Right ventricle myocardium superior (tissue), 1 donor: ENCODE measurements at regions not wholly inside any gene's neighbourhood (a gene's known extent, or its start where the extent isn't known, plus 50 kb on each side); places are given as distances from the start of the nearest gene placed in this dataset.
"Not testable (repeated sequence)": the region's sequence is repeated elsewhere in the genome, so short reads cannot be mapped to it uniquely, and the experiment has no call there.

Experiments
- ATAC-seq: fragments of 200-7000 bp; cut with Tn5 transposase; one replicate; pipeline ENCODE4 v1.9.1; 2020; ENCODE audit warnings: mild to moderate bottlenecking; ENCODE audit not compliant: poor library complexity
- DNase-seq: peaks from one replicate; pipeline ENCODE4 v3.0.0-alpha.2; 2020
- intact Hi-C: fragments of 100-400 bp; cut with DNase I; formaldehyde crosslinking; loops from one replicate; pipeline ENCODE4 v1.11.2; 2022
- donor health status: DM: no; HTN: yes; CAD: no; lungs with severe emphysema.

DNA sequence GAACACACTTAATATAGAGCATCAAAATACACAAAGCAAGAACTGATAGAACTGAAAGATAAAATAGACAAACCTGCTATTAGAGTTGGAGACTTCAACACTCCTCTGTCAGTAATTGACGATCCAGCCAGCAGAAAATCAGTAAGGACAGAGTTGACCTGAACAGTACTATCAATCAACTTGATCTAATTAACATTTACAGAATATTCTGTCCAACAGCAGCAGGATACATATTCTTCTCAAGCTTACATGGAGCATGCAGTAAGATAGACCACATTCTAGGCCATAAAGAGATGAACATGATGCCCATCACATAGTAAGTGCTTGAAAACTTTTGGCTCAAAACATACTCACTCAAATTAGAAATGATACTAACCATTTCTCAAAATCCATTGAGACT lies 196.7 kb upstream of the KLF3 start:
- DNase-seq (no peak), ATAC-seq (no peak)
- intact Hi-C loops, result no loop called here

DNA sequence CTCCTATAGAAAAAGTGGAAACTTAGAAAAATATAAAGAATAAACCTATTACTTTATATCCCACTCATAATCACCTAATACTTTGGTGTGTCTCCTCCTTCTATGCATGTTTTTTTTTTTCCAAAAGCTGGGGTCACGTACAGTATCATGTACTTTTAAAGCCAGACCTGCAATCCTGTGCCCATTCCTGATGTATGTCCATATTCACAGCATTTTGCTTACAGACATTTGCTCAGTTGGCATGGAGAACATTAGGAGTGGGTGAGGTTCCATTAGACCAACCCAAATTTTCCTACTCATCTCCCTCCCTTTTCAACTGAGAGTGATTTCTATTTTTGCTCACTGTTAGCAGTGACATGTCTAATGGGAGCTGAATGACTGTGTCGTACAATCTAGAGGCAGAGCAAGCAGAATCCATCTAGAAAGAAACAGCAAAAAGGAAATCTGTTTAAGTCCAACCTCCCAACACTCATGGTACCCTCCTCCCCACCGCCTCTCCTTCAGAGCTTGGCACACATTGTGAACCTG lies 195.6 kb upstream of the KLF3 start:
- ATAC-seq, result peak; percentile 45
- intact Hi-C loops, result no loop called here
- DNase-seq, result no peak

DNA sequence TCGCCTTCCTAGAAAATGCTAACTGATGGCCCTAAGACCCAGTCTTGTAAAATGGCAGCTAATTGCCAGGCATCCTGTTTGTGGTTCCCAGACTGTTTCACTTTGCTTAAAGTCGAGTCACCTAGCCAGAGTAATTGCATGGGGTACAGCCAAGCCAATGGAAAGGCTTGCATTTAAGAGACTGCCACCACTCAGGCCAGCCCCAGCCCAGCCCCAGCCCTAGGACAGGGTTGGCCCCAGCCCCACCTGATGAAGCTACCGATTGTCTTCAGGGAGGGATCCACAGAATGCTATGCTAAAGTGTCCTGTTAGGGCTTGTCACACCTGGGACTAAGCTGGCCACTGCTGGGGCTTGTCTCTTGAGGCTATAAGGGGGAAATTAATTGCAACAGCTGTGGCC lies 194.6 kb upstream of the KLF3 start:
- DNase-seq, result no peak
- no peak for ATAC-seq
- intact Hi-C loops, result no loop called here

DNA sequence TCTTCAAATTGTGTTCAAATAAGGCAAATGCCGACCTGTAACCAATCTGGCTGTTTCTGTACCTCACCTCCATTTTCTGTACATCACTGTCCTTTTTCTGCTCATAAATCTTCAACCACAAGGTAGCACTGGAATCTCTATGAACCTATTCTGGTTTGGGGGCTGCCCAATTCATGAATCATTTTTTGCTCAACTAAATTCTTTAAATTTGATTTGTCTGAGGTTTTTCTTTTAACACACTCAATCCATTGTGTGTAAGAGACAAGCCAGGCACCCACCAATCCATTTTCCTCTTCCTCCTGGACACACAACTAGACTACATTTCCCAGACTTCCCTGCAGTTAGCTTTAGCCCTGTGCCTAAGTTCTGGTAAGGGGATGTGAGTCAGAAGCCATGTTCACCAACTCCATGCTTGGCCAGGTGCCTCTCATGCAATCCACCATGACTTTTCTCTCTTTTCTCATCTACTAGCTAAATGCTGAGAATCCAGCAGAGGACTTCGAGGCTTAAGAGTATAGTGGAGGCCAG lies 193.2 kb upstream of the KLF3 start:
- ATAC-seq, result no peak
- intact Hi-C loops, result no loop called here
- no peak for DNase-seq

DNA sequence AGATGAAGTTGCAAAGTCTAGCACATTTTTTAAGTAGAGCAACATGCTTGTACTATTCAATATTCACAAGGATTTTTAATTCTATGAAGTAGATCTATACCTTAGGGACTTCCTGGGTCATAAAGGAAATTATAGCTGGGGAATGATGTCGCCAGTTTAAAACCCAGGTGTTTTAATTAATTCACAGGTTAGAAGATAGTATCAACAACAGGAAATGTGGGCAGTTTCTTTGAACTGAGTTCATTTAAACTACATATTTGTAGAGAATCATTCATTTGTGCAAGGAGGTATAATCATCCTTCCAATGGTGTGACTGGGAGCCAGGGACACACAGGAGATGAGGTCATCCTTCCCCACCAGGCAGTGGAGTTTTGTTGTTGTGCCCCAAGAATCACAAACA lies 181.3 kb upstream of the KLF3 start:
- DNase-seq (no peak), ATAC-seq (no peak)
- intact Hi-C loops, result no loop called here

DNA sequence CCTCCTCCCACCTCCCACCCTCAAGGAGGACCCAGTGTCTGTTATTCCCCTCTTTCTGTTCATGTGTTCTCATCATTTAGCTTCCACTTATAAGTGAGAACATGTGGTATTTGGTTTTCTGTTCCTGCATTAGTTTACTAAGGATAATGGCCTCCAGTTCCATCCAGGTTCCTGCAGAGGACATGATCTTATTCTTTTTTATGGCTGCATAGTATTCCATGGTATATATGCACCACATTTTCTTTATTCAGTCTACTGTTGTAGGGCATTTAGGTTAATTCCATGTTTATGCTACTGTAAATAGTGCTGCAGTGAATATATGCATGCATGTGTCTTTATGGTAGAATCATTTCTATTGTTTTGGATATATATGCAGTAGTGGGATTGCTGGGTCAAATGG lies 180.4 kb upstream of the KLF3 start:
- intact Hi-C loops, ATAC-seq, DNase-seq: not testable (repeated sequence)

DNA sequence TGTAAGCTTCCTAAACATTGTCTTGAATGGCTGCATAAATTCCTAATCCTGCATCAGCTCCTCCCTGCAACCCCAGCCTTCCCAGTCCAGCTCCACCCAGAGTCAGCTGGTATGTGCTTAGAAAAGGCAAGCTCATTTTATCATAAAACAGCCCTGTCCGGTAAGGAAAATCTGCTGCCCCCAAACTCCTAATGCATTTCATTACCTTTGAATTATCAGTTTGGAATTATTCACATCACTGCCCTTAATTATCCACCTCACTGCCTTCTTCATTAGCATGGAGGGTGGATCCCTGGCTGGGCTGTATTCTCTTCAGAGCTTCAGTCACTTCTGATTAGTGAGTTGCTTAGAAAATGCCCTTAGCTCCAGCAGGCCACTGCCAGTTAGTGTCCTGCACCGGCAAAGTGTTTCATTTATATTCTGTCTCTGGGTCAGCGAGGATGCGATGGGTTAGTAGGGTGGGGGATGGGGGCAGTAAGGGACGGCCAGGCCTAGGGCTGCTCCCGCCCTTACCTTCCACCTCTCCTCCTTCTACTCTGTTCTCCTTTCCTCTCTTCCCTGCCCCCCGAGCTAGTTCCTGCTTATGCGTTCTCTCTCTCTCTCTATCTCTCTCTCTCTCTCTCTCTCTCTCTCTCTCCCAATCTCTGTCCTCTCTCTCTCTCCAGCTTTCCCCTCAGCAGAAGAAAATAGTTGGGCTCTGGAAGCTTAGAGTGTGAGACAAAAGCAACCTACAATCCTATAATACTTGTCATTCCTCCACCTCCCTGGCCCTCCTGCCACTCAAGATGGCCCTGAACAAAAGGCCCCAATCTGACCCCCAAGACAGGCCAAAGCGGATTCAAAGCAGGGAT lies 174.8 kb upstream of the KLF3 start:
- ATAC-seq, result peak; percentile 48
- intact Hi-C loops, result no loop called here
- DNase-seq, result no peak

DNA sequence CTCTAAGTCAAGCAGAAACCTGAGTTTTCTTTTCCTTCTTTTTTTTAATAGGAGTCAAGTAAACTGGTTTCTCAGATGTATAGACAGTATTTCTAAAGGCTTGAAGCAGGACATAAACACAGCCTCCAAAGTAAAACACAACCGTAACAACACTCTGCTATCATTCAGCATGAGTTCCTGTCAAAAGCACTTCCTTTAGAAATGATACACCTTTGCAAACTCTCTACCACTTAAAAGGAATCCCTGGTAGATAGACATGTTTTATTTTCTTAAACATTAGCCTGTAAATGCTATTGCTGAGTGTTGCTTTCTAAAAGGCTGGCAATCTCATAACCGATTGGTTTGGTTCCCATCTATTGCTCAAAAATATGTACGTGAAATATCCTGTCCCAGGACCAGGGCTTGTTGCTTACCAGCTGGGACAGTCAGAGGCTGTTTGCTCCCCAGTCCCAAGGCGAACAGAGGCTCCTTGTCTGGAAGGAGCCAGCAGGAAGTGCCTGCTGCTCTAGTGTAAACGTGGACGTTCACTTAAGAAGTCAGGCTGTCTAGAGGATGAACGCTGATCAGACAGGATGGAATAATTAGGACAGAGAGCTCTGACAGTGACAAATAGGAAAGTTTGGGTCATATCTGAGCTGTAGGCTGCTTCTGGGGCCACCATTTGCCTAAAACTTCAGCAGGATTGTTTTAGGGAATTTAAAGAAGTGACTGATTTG lies 173.9 kb upstream of the KLF3 start:
- DNase-seq (no peak), ATAC-seq (peak; percentile 77)
- intact Hi-C loops, result no loop called here

DNA sequence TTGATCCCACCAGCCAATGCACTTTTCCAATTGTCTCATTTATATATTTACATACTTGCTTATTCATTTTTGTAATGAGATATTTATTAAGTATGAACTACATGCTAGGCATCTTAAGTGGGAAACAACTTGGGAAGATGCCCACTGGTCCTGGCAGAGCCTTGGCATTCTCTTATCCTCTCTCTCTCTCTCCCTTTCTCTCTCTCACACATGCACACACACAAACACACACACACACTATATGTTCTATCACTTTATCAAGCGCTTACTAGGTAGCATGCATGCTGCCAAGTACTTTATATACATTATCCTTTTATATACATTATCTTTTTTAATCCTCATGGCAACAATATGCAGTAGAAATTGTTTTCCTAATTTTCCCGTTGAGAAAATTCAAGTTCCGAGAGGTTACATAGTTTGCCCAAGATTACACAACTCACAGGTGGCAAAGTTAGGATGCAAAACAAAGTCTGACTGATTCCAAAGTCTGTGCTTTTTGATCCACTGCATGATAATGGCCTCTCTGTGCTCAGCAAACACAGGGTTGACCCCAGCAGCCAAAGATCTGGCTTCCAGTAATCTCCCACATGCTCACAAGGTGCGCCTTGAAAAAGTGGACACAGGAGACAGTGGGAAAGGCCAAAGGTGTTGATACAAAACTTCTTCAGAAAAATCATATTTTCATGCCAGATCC lies 173.1 kb upstream of the KLF3 start:
- intact Hi-C loops, result no loop called here
- no peak for DNase-seq
- peak; percentile 65 for ATAC-seq

DNA sequence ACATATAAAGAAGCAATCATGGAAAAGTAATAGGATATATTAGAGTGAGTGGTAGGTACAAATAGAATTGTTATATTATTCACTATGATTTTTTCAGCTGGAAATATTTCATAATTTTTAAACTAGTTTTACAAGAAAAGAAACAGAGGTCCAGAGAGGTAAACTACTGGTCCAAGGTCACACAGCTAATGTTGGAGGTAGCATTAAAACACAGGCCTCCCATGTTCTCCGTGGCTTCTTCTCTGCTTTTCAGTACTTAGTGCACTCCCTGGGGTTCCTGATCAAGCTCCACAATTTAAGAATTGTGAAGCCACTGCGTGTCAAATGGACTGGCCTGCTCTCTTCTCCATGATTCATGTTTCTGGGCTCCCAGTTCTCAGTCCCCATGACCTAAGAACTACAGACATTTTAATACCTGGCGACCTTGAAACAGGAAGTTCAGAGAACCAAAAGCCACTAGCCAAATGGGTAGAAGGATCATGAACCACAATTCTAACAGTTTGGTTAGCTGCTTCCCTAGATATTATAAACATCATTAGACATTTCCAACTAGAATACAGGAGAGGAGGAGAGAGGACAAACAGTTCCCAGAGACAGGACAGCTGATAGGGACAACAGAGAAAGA lies 172.0 kb upstream of the KLF3 start:
- intact Hi-C loops, result no loop called here
- ATAC-seq (no peak), DNase-seq (no peak)

DNA sequence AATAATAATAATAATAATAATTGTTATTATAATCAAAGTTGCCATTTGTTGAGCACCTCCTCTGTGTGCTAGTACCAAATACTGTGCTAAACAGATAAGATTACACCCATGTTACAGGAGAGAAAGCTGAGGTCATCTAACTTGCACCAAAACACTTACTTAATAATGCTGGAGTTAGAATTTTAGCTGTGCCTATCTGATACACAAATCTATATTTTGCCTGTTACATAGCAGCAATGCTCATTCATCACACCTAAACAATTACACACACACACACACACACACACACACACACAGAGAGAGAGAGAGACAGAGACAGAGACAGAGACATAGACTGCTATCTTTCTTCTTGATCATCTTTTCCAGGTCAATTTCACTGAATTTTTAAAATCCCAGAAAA lies 170.9 kb upstream of the KLF3 start:
- DNase-seq (no peak), ATAC-seq (no peak)
- intact Hi-C loops, result no loop called here

DNA sequence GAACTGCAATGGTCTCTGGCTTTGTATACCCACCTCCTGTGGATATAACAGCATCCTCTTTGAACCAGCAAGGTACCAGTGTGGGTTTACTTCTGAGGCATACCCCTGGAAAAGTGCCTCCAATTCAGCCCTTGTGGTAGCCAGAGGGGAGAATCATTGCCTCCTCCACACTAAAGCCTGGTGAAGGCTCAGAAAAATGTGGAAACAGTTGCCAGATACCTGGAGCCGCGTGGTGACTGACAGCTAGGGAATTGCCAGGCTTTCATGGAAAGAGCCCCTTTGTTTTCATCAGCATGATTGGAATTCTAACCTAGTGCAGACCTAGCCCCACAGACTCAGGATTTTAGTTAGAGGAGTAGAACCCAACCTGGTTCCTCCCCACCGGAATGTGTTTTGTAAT lies 168.6 kb upstream of the KLF3 start:
- ATAC-seq (no peak), DNase-seq (no peak)
- intact Hi-C loops, result no loop called here

DNA sequence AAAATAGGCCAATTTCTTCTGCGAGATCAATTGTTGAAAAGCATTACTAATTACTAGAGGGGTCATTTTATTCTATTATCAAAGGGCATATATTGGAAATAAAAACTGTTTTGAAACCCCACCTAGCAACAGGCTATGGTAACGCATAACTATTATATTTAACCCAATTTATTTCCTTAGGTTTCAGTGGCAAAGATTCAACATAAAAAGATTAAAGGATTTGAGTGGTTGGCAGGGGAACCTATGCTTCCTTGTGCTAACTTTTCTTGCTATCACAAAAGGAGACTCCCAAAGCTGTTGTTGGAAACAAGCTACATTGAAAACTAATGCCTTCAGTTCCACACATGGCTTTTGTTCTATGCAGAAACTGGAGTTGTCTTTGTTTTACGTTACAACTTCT lies 166.9 kb upstream of the KLF3 start:
- no peak for ATAC-seq
- DNase-seq, result no peak
- intact Hi-C loops, result no loop called here

DNA sequence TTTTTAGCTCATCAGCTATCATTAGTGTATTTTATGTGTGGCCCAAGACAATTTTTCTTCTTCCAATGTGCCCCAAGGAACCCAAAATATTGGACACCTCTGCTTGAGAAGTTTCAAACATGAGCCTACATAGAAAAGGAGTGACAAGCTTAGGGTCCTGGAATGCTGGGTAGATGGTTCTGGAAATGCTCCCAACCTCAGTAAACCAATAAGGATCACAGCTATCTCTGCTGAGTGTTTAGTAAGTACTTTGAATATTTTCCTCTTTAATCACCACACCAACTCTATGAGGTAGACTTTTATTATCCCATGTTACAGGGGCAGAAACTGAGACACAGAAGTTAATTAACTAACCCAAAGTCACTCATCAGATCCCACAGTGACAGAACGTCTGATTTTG lies 164.9 kb upstream of the KLF3 start:
- ATAC-seq (no peak), DNase-seq (no peak)
- intact Hi-C loops, result no loop called here

DNA sequence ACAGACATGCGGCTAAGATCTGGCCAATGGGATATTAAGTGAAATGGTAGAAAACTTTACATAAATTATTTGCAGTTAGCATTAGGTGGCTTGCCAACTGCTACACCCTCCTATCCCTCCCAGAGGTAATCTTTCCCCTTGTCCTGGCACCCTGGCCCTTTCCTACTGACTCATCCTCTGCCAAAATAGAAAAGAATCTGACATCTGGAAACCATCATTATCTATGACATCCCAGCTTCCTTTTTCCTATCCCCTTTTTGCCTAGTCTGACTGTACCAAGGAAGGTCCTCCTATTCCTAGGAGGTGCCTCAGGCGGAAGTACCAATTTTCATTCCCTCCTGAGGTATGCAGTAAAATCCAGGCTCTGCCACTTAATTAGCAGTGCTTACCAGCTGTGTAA lies 163.6 kb upstream of the KLF3 start:
- no peak for ATAC-seq
- DNase-seq, result no peak
- intact Hi-C loops, result no loop called here

DNA sequence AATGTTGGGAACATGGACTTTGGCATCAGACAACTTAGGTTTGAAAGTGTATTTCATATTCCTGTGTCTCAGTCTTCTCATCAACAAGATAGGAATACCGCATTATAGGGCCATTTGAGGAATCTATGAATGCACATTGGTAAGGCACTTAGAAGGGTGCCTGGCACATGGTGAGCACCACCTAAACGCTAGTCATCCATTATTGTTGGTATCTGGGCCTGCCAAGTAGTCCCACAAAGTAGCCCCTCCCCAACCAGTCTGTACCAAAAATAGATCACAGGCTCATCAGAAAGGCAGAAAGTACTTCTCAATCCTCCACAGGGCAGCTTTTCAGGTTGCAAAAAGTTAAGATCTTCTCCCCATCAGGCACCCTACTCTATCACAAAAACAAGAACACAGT lies 162.3 kb upstream of the KLF3 start:
- intact Hi-C loops, result no loop called here
- DNase-seq, result no peak
- no peak for ATAC-seq

DNA sequence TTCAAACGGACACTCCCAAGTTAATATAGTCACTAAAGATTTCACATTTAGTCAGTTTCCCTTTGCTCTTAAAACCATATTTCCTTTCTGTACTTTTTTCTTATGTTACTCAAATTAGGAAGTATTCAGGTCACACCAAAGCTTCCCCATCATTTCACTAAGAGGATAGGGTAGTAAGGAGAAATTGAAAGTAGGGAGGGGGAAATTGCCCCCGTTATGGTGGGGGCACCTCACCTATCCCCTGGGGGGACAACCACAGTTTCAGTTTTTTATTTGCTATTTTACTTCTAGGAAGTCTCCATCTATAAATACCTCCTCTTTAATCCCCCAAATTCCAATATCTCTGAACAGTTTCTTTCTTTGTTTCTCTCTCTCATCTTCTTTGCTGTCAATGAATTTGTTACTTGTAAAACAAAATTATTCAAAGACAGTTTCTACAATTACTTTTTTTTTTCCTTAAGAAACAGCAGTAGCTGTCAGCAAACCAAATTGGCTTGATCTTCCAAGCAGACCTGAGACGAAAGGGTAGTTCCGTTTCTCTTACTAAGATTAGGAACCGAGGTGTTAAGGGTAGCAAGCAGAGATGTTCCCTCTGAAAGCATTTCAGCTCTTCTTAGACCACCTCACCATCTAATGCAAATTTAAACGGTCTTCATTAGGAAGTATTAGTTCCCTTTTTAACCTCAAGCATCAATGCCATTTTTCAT lies 160.2 kb upstream of the KLF3 start:
- intact Hi-C loops, result no loop called here
- DNase-seq, result no peak
- ATAC-seq, result no peak

DNA sequence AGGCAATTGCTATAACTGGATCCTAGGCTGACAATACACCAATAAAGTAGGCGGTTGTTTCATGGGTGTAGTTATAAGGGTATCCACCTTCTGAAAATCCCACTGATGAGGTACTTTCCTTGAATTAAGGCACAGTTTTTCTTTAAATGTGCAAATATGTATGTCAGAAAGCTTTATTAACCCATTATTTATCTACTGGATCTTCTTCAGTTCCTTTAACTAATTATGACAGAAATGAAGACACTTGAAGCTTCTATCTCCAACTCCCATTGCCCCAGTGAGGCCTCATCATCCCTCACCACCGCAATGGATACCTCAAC lies 159.6 kb upstream of the KLF3 start:
- intact Hi-C loops, result no loop called here
- DNase-seq (no peak), ATAC-seq (no peak)

DNA sequence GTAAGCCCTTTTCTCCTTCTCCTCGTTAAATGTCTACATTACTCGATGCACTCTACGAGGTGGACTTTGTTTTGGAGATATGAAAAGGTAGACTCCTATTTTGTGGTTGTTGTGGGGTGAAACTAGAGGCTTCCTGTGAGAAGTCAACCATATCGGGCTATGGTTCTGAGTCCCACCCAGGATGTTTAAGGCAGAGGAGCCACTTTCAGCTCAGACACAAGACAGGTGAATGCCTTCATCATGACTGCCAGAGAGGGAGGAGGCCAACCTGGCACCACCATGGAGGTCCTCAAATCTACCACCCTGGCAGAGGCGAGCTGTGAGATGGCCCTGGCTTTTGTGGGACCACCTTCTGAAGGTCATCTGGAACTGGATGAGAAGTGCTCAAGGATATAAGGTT lies 154.4 kb upstream of the KLF3 start:
- intact Hi-C loops, result no loop called here
- DNase-seq, result no peak
- ATAC-seq, result no peak
